AG09309 (cell line): ENCODE measurements at regions not wholly inside any gene's neighbourhood (a gene's known extent, or its start where the extent isn't known, plus 50 kb on each side); places are given as distances from the start of the nearest gene placed in this dataset.
"Not testable (repeated sequence)": the region's sequence is repeated elsewhere in the genome, so short reads cannot be mapped to it uniquely, and the experiment has no call there.

Source experiments
- DNase-seq: peaks from one replicate; pipeline ENCODE4 v3.0.0-alpha.2; 2010; ENCODE audit warnings: low read depth
- H3K4me3 ChIP-seq: 2 replicates; pipeline ENCODE4 v1.5.1; 2011; ENCODE audit warnings: mild to moderate bottlenecking, low read depth, low read length, moderate library complexity; ENCODE audit not compliant: control insufficient read depth
- TF ChIP-seq, protein P1 (sequence below): IDR thresholded peaks from 2 replicates; pipeline ENCODE4 v1.5.1; 2011; ENCODE audit warnings: mild to moderate bottlenecking, low read depth, low read length, inconsistent platforms; ENCODE audit not compliant: insufficient read depth, control insufficient read depth; ENCODE audit errors: missing control alignments

DNA sequence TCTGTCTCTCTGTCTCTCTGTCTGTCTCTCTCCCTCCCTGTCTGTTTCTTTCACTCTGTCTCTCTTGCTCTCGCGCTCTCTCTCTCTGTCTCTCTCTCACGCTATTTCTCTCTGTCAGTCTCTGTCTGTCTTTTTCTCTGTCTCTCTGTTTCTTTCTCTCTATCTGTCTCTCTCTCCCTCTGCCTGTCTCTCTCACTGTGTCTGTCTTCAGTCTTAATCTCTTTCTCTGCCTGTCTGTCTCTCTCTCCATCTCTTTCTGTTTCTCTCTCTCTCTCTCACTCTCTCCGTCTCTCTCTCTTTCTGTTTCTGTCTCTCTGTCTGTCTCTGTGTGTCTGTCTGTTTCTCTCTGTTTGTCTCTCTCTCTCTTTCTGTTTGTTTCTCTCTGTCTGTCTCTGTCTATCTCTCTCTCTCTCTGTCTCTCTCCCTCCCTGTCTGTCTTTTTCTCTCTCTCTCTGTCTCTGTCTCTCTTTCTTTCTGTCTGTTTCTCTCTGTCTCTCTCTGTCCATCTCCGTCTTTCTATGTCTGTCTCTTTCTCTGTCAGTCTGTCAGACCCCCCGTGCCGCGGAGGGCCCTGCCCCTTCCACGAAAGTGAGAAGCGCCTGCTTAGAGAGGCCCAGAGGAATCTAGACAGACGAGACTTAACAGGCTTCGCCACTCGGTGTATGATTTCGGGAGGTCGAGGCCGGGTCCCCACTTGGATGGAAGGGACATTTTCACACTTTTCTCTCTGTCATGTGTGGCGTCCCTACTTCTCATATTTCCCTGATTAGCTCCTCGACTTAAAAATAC lies 346.3 kb upstream of the DEFB115 start:
- H3K4me3 ChIP-seq, result no peak overlapping the region
- TF ChIP-seq, protein P1, sequence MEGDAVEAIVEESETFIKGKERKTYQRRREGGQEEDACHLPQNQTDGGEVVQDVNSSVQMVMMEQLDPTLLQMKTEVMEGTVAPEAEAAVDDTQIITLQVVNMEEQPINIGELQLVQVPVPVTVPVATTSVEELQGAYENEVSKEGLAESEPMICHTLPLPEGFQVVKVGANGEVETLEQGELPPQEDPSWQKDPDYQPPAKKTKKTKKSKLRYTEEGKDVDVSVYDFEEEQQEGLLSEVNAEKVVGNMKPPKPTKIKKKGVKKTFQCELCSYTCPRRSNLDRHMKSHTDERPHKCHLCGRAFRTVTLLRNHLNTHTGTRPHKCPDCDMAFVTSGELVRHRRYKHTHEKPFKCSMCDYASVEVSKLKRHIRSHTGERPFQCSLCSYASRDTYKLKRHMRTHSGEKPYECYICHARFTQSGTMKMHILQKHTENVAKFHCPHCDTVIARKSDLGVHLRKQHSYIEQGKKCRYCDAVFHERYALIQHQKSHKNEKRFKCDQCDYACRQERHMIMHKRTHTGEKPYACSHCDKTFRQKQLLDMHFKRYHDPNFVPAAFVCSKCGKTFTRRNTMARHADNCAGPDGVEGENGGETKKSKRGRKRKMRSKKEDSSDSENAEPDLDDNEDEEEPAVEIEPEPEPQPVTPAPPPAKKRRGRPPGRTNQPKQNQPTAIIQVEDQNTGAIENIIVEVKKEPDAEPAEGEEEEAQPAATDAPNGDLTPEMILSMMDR, result no peak
- no peak for DNase-seq

DNA sequence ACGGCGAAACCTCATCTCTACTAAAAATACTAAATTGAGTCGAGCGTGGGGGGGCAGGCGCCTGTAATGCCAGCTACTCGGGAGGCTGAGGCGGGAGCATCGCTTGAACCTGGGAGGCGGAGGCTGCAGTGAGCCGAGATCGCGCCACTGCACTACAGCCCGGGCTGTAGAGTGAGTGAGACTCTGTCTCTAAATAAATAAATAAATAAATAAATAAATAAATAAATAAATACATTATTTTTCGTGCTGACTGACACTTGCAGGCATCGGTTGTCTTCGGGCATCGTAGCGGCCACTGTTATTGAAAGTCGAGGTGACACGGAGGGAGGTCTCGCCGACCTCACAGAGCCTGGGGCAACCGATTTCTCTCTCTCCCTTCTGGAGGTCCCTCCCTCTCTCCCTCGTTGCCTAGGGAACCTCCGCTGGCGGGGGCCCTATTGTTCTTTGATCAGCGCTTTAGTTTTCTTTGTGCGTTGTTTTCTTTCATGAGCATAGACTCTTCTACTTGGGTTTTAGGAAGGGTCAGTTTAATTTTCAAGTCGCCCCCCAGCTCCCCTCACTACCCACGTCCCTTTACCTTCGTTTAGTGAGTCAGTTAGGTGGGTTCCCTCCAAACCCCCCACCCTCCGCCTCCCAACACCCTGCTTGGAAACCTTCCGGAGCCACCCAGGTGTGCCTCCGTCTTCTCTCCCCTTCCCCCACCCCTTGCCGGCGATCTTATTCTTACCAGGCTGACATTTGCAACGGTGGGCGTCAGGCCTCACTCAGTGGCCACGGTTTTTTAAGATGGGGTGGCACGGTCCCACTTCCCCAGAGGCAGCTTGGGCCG lies 345.4 kb upstream of the DEFB115 start:
- peak overlapping the region; percentile 34 for H3K4me3 ChIP-seq
- not testable (repeated sequence) for DNase-seq
- TF ChIP-seq, protein P1, result peak; percentile 16

DNA sequence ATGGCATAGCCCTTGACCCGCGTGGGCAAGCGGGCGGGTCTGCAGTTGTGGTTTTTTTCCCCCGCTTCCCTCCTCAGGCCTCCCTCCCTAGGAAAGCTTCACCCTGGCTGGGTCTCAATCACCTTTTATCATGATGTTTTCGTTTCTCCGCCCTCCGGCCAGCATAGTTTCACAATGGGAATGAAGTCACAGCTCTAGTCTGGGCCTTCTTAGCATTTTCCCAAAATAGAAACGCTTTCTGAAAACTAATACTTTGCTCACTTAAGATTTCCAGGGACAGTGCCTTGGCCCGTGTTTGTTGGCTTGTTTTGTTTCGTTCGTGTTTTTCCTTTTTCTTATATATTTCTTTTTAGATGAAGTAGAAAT lies 344.8 kb upstream of the DEFB115 start:
- not testable (repeated sequence) for DNase-seq
- H3K4me3 ChIP-seq, result peak overlapping the region; percentile 34

DNA sequence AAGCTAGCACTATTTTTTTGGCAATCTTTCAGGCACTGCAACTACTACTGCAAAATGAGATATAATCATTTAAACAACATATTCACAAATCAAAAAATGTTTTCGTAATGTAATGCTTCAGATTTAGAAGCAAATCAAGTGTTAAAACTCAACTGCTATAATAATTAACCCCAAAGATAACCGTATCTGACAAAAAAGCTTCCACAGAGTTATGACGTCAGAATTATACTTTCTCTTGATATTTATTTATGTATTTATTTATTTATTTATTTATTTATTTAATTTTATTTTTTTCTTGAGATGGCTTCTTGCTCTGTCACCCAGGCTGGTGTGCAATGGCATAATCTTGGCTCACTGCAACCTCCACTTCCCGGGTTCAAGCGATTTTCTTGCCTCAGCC lies 341.1 kb upstream of the DEFB115 start:
- not testable (repeated sequence) for H3K4me3 ChIP-seq, DNase-seq

DNA sequence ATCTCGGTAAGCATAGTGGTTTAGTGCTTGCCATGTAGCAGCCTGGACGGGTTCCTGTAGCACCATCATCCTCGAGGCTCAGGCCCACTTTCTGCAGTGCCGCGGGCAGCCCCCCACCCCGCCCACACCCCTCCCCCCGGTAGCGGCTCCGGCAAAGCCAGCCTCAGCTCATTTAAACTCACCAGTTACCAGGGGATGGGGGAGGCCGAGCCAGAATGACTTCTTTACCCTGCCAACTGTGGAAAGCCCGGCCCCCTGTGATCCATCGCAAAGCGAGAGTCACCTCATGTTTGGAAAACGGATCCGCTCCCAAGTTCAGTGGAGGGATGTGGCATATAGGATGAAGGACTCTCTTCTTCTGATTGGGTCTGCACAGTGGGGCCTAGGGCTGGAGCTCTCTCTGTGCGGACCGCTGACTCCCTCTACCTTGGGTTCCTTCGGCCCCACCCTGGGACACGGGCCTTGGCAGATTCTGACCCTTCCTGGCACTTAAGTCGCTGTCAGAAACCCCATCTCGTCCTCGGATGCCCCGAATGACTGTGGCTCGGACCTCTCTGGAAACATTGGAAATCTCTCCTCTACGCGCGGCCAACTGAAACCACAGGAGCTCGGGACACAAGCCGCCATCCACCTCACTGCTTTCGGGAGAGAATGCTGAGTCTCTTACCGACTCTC lies 337.8 kb upstream of the DEFB115 start:
- TF ChIP-seq, protein P1, result no peak
- DNase-seq, result no peak
- H3K4me3 ChIP-seq, result no peak overlapping the region

DNA sequence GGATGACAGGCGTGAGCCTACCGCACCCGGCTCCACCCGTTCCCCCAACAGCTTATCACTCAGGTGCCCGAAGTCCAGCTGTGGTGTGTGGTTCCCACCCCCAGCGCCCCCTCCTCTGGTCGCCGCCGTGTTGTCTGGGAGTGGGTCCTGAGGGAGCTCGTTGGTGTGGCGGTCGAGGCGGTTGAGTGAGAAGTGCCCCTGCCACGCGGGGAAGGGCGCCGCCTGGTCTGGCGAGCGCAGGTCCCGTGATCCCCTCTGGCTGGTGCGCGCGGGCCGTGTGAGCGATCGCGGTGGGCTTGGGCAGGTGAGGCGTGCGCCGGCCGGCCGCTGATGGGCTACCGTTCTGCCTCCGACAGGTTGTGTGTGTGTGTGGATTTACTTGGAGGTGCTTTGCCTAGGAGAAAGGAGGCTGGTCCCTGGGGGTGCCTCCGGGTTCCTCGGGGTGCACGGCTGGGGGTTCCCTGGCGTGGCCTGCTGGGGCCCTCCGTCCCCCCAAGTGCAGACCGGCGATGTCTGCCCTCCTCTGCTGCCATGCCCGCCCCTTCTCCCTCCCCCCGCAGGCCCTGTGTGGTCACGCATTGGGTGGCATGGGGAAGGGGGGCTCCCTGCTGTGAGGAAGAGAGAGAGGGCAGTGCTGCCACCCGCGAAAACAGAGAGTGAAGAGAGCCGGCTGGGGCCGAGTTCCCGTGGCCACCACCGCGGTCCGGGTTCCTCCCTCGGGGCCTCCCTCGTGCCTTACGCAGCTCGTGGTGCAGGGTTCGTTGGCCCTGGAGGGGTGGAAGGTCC lies 336.0 kb upstream of the DEFB115 start:
- TF ChIP-seq, protein P1, result no peak
- no peak overlapping the region for H3K4me3 ChIP-seq
- no peak for DNase-seq

DNA sequence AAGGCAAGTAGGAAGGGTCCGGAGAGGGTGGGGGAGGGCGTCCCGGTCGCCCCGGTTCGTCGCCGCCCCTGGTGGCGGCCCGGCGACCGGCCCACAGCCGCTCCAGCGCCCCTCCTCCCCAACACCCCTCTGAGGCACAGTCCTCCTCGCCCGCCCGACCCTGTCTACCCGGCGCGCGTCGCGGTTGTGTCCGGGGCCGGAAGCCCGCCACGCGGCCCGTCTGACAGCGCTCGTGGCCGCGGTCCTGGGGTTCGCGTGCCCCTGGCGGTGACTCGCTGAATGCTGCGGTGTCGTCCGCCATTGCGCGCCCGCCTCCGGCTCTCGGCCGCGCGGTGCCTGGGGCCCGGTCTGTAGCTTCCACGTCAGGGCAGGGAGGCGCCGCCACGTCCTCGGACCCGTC lies 335.3 kb upstream of the DEFB115 start:
- DNase-seq, result no peak
- no peak overlapping the region for H3K4me3 ChIP-seq
- TF ChIP-seq, protein P1, result no peak
